NCI-H146 treated with DMSO at 0.1 percent for 48 hours (cell line): ENCODE measurements at regions not wholly inside any gene's neighbourhood (a gene's known extent, or its start where the extent isn't known, plus 50 kb on each side); places are given as distances from the start of the nearest gene placed in this dataset.

Source experiments
- DNase-seq: peaks from one replicate; lab custom pipeline; 2025; ENCODE audit not compliant: unreplicated experiment; lab: John Stamatoyannopoulos, UW

DNA sequence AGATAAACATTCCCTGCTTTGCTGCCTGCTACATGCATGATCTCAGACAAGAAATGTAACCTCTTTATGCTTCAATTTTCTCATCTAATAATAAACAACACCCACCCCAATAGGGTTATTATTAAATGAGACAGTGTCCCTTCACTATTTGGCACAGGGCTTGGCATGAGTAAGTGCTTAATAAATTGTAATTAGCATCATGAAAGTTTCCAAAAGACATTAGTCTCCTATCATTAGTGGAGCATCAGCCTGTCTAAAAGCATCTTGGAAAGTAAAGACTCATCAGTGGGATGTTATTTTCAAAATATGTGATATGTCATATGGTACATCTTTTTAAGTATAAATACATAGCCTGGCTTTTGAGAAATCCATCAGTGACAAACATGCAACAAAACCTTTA is 275.0 kb downstream of the ZEB2 start:
- DNase-seq = no peak

DNA sequence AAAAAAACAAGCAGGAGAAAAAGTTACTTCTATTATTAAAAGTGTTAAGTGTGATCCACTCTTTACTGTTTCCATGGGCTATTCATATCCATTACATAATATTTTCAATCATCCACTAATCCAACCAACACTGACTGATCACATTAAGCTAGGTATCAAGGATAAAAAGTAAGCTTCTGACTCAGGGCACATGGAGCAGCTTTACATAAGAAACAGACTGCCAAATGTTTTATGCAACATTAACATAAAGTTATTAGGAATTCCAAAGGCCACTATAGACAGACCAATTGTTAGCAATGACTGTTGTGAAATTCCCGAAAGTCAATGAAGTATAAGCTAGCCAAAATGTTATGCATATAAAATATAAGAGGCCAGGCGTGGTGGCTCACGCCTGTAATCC is 277.6 kb downstream of the ZEB2 start:
- no peak for DNase-seq

DNA sequence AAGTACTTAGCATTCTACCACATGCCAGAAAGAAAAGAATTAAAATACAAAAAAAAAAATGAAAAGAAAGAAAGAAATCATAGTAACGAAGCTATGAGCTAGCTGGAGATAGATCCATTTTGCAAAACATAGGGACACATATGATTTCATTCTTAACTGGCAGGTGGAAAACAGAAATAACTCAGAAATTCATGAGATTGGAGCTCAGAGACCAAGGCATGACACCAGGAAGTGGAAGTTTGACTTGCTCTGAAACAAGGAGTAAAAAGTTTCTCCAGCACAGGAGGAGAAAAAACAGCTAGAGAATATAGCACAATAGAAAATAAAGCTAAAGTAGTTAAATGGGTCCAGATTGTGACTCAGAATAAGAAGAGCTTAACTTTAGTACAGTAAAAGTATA is 278.1 kb downstream of the ZEB2 start:
- DNase-seq = no peak

DNA sequence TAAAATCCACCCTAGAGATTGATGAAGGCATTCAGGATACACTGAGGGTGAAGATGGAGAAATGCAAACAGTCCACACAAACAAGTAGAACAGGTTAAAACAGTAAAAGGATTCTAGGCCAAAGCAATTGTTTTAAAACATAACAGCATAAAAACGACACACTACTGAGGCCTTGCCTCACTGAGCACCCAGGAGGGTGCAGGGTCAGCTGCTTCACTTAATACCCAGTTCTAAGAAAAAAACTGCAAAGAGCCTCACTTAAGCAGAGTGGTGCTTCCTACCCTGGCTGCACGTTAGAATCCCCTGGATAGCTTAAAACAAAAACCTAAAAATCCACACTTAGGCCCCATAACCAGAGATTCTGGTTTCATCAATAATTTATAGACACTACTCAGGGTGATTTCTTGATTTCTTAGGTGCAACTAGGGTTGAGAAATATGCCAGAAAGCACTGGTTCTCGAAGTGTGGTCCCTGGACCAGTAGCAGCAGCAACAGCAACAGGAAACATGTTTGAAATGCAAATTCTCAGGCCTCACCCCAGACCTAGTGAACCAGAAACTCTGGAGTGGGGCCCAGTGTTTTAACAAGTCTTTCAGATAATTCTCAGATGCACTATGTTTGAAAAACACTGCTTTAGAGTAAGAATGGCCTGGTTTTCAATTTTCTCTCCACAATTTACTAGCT is 279.1 kb downstream of the ZEB2 start:
- DNase-seq = no peak

DNA sequence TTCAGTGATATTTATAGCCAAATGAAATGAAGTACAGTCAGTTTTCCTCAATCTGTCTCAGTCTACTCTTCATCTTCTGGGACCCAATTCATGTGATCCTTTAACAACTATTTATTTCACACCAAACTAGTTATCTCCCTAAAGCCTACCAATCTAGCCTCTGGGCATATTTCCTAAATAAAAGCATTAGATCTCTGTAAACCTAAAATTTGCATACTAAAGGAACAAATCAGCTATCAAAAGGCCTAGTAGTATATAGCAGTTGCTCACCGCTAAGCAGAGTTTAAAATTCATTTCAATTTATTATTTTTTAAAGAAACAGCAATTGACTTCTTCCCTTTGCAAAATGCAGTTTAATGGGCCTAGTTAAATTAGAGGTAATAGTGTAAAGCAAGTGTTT is 280.2 kb downstream of the ZEB2 start:
- DNase-seq = no peak

DNA sequence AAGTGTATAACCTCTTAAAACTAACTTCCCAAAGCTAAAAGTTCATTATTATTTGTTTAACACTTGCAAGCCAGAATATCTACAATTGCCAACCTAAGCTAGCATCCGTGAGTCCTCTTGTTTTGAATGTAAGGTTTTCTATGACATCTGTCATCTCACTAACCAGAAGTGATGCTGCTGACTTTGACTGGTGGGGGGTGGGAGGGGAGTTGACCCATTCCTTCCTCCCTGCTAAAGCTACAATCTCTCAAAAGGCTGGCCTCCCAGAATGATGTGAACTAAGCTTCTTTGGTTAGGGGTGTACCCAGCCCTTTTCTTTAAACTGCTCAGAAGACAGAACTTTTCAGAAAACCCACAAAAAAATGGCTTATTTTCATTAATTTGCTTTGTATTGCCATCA is 280.6 kb downstream of the ZEB2 start:
- DNase-seq = no peak

DNA sequence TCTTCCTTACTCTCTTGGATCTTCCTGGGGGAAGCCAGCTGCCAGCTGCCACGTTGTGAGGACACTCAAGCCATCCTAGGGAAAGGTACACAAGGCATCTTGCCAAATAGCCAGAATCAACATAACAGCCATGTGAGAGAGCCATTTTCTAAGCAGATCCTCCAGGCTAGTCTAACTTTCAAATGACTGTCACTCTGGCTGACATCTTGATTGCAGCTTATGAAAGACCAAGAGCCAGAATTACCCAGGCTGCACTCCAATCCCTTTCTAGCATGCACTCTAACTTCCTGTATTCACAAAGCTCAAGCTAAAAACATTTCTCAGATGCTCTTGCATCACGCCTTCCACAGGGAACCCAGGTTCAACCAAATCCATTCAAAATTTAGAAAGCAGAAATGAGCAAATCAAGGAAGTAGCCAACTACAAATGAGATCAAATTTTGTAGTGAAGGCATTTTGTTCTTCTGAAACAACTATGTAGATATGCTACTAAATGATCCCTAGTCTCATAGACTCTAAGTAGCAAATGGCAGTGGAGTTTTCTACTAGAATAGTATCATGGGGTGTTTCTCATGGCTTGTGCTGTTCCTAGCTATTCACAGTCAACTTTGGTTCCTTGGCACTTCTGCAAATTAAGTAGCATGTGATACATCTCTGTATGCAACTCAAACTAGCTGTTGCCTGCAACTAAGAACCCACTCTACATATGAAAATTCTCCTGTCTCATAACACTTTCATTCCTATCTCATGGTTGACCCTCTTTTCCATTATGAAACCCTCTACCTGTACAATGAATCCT is 281.9 kb downstream of the ZEB2 start:
- DNase-seq = no peak

DNA sequence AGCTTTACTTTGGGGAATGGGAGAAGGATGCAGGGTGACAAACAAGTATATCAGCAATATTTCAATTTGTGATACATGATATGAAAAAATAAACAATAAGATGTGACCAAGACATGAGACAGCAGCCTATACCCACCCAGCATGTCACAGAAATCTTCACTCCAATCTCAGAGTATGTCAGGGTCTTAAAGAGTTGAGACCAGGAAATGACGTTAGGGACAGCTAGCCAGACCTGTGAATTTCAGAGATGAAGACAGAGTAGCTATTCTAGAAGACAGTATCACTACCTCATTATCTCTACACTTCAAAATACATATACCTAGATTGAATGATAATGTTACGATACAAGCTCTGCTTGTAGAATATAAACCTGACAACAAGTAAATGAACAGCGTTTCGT is 282.8 kb downstream of the ZEB2 start:
- DNase-seq = no peak

DNA sequence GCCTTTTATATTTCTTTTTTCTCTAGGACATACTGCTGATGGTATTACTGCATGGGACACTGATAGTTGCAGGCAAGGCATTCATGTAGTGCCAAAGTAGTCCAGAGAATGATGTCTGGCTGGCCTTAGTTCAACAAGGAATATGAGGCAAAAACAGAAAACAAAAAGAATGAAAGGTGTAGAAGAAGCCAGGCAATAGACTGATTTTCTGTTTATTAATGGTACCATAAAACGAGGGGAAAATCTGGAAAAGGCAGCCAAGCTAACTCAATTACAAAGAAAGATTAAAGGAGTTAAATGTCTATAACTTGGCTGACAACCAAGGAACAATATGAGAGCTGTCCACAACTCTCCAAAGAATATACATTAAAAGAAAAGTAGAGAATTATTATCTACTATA is 284.9 kb downstream of the ZEB2 start:
- no peak for DNase-seq

DNA sequence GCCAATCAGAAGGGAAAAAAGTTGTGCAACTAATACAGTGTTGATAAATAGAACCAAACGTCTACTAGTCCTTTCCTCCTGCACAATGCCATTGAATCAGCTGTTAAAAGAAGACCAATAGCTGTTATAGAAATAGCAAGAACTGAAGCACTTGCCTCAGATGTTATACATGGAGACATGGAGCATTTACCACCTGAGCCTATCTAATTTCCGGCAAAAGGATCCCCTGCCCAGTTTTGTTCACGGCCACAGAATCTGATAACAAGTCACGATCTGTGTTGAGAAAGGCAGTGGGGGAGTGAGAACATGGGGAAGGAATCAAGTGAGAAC is 285.4 kb downstream of the ZEB2 start:
- no peak for DNase-seq

DNA sequence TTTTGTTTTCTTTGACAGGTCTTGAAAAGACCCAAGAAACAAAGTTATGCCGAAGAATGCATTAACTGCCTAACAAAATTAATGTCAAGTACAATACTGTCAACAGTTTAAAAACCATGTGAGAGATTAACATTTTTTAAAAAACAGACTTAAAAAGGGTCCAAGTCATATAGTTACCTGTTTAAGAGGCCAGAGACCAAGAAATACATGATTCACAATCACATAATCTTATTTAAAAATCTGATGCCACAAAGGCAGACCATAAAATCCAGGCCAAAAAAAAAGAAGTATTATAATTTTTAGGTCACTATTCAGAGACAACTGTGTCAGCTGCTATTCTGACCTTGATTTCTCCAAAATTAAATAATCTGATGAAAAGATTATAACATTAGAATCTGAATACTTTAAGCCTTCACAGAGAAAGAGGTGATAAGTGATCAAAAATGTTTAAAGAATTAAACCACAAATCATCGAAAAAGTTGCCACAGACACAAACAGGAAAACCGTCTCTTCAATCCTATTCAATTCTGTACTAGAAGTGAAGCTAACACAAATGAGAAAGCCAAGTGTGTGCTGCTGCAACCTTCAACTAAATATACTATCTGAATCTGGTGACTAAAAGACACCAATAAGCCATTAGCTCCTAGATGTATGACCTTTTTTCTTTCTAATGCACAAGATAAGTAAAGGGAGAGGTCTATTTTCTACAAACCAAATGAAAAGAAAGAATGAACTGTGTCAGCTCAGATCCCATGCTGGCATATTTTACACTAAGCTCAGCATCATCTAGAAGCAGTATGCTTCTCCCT is 286.0 kb downstream of the ZEB2 start:
- DNase-seq = no peak

DNA sequence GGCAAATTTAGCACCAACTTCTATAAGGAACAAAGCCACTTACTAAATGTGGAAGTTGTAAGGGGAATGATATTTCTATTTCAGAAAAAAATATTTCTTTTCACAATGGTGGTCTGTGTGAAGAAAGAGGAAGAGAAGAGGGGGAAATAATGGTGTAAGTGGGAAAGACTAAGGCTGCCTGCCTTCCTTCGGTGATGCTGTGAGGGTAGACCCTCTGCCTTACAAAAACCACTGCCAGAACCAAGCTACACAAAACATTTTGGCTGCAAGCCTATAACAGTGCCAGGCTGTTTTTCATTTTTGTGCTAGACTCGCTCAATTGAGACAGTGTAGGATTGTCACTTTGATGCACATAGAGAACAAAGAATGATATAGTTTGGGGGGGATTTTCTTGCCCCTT is 286.6 kb downstream of the ZEB2 start:
- no peak for DNase-seq

DNA sequence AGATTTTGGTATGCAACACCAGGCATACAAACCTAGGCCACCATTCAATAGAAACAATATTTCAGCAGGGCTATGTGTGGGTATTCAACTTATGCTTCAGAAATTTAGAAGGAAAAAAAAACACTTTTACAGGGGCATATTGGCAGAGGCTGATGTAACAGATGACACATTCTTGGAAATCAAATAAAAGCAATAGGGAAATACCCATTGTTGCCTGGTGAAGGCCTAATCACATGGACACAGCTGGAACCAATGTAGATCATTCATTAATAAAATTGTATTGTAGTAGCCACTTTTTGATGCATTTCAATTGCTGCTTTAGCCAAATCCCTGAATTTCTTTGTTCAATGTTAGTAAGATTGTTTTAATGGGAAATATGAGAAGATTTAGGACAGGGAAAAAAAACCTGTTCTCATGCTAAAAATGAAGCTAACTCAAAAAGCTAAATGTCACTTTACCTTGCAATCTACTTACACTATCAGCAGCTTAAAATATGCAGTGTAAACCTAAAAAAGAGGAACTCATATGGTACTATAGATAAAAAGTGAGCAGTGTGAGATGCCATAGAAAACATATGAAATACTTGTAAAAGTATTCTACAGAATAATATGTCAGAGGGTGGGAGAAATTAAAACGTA is 289.4 kb downstream of the ZEB2 start:
- no peak for DNase-seq

DNA sequence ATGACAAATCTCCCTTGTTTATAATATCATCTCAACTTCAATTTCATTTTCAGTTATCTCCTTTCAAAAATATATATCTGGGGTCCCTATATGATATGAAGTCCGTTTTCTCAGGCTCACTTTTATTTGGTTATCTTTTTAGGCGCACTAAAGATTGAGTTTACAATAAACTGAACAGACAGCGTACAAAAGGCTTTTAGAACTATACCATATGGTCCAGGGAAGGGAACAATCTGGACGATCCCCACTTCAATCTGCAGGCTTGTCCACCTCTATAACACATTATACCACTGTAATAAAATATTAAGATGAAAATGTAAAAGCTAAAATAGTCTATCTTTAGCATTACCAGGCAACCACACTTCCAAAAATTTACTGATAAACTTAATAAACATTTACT is 289.9 kb downstream of the ZEB2 start:
- DNase-seq = no peak

DNA sequence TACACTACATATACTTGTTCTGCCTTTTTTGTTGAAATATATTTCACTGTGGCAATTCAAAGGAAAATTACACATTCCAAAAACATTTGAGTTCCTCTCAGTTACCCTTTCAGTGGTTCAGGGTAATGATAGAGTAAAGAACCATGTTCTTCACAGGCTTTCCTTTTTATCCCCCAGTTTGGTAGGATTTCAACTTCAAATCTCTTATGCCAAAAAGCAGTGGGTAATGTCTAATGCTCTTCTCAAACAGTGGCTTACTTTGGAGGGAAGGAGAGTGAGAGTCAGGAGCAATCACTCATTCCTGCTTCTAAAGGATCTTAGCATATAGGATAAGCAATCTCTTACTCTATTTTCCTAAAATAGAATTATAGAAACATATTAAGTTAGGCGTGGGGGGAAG is 290.6 kb downstream of the ZEB2 start:
- DNase-seq = no peak

DNA sequence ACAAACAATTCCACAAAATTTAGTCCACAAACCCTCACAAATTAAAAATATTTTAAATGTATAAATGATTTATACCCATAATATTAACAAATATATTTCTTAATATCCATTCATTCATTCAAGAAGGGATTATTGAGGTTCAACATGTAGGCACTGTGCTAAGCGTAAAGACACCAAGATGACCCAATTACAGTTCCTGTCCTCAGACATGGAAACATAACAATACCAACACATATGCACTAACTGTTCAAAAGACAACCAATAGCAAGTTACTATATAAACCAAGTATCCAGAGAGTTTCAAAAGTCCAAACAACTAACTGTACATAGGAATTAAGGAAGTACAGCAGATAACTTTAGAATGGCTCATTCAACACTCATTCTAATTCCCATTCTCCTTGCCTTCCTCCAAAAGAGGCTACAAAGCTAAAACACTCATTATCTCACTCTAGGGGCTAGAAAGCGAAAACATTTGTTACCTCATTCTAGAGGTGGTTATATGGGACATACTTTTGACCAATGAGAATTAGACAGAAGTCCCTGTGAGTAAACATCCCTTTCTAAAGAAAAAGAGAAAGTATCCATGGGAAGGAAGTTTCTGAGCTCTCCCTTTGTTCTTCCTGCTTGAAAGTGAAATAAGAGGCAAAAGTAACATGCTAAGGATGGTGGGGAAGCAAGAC is 292.4 kb downstream of the ZEB2 start:
- DNase-seq = no peak

DNA sequence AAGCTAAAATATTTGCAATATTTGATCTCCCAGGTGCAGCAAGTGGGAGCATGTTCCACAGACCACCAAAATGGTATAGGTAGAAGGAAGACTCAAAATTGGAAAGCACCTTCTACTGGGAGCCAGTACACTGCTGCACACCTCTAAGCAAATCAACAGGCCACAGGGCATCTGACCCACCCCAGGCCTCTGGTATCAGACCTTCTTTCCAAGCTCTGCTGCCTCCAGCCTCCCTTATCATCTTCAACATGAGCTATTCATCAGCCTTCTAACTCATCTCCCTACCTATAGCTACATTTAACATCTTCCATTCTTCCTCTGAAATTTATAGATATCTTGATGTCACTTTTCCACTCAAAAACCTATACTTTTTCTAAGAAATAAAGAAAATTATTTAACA is 294.8 kb downstream of the ZEB2 start:
- DNase-seq = no peak

DNA sequence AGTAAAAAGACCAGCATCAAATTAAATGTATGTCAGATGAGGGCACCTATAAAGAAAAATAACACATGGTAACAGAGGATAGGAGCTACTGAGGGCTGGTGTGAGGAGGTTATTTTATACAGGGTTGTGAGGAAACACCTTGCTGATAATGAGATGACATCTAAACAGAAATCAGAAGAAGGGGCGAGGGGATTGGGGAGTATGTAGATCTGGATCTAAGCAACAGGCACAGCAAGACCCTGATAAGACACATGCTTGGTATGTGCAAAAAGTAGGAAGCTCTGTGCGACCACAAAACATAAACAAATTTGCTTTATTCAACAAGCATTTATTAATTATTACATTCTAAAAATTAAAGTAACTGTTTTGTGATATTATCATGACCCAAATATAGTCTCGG is 295.4 kb downstream of the ZEB2 start:
- no peak for DNase-seq

DNA sequence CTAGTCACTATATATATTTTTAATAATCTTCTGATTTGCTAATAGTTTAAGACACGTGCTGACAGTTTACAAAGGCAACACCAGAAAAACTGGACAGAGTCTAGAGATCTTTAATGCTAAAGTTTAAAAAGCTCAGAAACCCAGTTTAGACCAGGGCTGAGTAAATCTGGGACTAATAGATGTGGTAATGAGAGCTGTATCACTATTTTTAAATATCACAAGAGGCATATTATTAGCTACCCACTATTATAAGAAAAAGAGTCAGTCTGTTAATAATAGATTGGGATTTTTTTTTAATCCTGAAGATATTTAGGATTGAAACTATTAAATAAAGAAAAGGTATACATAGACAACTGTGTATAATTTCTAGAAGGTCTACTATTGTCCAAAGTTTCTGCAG is 299.9 kb downstream of the ZEB2 start:
- DNase-seq = no peak

DNA sequence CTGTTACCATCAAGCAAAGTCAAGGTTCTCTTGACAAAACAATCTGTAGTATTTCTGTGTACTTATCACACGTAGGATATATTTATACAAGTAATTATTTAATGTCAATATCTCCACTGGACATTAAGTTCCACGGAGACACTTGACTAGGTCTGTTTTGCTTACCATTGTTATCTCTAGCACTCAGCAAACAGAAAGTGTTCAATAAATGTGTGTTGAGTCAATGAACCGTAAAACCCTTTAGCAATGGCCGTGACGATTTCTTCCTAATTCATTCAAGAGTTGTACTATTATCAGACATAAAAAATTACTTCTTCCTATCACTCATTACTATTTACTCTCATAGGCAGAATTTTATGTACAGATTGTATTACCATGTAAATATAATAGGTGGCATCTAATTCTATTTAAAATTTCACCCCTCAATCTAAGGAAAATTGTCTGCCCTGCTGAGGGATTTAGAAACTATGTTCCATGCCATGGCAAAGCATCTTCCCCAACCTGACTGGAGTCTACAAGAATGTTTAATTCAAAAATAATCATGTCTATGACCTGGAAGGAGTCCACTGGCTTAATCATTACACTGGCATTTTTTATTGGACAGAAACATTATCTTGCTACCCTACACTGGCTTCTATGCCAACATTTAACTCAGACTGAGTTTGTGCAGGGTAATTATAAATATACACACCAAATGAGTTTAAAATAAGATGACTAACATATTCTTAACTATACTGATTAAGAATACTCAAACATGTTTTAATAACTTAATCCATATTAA is 301.9 kb downstream of the ZEB2 start:
- peak; percentile 85 for DNase-seq
